ENCODE measurements at regions not wholly inside any gene's neighbourhood (a gene's known extent, or its start where the extent isn't known, plus 50 kb on each side); places are given as distances from the start of the nearest gene placed in this dataset.

DNA sequence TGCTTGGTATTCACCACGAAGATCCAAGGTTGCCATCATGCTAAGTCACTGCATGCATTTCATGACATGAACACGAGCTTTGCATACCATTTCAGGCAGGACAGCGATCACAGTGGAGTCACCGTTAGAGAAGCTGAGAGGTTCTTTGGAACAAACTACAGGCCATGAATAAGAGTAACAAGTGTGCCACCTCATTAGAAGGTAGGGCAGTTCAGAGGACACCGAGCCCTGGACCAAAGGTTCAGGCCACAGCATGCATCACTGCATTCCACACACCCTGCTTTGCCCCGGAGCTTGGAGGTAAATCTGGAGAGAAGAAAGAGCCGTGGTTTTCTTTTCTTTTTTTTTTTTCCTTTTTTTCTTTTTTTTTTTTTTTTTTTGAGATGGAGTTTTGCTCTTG lies 66.9 kb upstream of the CDH4 start:
- no peak overlapping the region for H3K9ac ChIP-seq (ENCODE audit: low read length)
- no peak overlapping the region for H2AFZ ChIP-seq (ENCODE audit: low read length)
- no peaks in the 10 kb centered on the region for H3K9me3 ChIP-seq (replicated peaks; ENCODE audit: insufficient read depth, low read length)
- H3K27me3 ChIP-seq (replicated peaks; ENCODE audit: insufficient read depth, low read length) = peaks cover 43% of the 10 kb centered on the region
- no peaks in the 10 kb centered on the region for H3K79me2 ChIP-seq (ENCODE audit: low read length)
- TF ChIP-seq, protein P1, sequence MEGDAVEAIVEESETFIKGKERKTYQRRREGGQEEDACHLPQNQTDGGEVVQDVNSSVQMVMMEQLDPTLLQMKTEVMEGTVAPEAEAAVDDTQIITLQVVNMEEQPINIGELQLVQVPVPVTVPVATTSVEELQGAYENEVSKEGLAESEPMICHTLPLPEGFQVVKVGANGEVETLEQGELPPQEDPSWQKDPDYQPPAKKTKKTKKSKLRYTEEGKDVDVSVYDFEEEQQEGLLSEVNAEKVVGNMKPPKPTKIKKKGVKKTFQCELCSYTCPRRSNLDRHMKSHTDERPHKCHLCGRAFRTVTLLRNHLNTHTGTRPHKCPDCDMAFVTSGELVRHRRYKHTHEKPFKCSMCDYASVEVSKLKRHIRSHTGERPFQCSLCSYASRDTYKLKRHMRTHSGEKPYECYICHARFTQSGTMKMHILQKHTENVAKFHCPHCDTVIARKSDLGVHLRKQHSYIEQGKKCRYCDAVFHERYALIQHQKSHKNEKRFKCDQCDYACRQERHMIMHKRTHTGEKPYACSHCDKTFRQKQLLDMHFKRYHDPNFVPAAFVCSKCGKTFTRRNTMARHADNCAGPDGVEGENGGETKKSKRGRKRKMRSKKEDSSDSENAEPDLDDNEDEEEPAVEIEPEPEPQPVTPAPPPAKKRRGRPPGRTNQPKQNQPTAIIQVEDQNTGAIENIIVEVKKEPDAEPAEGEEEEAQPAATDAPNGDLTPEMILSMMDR (IDR thresholded peaks at IDR 0.05; ENCODE audit: low read length) = no peak
- TF ChIP-seq EZH2phosphoT487 (IDR thresholded peaks at IDR 0.05; ENCODE audit: low read length) = no peak
- TF ChIP-seq EZH2 (optimal IDR thresholded peaks at IDR 0.05; ENCODE audit: low read depth, low read length) = no peak
- no peaks in the 10 kb centered on the region for H3K4me1 ChIP-seq (ENCODE audit: low read length)
- H3K36me3 ChIP-seq (replicated peaks; ENCODE audit: insufficient read depth, low read length) = no peaks in the 10 kb centered on the region
- H3K27ac ChIP-seq (ENCODE audit: low read length) = no peak overlapping the region
- no peaks in the 10 kb centered on the region for H4K20me1 ChIP-seq (ENCODE audit: insufficient read depth, low read length)
- H3K9me2 ChIP-seq (replicated peaks; ENCODE audit: insufficient read depth, low read length) = no peaks in the 10 kb centered on the region
- no peak for DNase-seq
- H3K4me2 ChIP-seq (ENCODE audit: low read depth, low read length) = no peak overlapping the region
- no peaks in the 10 kb centered on the region for H3F3A ChIP-seq (ENCODE audit: insufficient read depth, low read length)
- no peak overlapping the region for H3K4me3 ChIP-seq (ENCODE audit: low read length)

DNA sequence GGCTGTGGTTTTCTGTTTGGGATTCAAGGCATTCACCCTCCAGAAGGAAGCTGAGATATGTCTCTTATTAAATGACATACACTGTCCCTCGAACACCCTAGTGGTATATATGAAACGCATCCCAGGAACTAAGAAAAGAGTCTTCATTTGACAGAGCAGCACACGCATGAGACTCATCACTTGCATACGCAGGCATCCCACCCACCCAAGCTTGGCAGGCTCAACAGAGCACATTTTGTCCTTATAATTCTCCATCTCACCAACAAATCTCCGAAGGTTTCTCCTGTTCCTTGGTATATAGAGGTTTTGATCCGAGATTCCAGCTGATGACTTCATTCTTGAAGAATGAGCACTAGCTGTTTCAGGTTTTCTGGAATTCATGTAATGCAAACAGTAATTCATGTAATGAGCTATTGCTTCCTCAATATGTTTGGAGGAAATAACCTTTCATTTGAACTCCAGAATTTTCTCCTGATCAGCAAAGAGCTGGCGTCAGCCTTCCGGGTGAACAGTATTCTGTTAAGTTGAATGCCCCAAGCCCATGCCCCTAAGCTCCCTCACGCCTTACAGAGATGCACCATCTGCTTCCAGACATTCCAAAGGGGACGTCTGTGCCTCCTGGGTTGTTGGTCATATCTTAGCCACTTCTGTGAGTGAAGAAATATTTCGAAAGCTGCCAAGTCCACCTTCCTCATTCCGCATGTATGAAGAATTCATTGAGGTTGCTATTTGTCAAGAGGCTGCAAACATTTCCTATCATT lies 66.0 kb upstream of the CDH4 start:
- no peak overlapping the region for H3K9ac ChIP-seq (ENCODE audit: low read length)
- TF ChIP-seq EZH2 (optimal IDR thresholded peaks at IDR 0.05; ENCODE audit: low read depth, low read length) (no peak), EZH2phosphoT487 (IDR thresholded peaks at IDR 0.05; ENCODE audit: low read length) (no peak)
- TF ChIP-seq, protein P1 (IDR thresholded peaks at IDR 0.05; ENCODE audit: low read length) = no peak
- H4K20me1 ChIP-seq (ENCODE audit: insufficient read depth, low read length) = no peaks in the 10 kb centered on the region
- no peaks in the 10 kb centered on the region for H3K79me2 ChIP-seq (ENCODE audit: low read length)
- H3F3A ChIP-seq (ENCODE audit: insufficient read depth, low read length) = no peaks in the 10 kb centered on the region
- H3K4me3 ChIP-seq (ENCODE audit: low read length) = no peak overlapping the region
- H3K9me2 ChIP-seq (replicated peaks; ENCODE audit: insufficient read depth, low read length) = no peaks in the 10 kb centered on the region
- DNase-seq = no peak
- peaks cover 46% of the 10 kb centered on the region for H3K27me3 ChIP-seq (replicated peaks; ENCODE audit: insufficient read depth, low read length)
- H3K9me3 ChIP-seq (replicated peaks; ENCODE audit: insufficient read depth, low read length) = no peaks in the 10 kb centered on the region
- H3K4me1 ChIP-seq (ENCODE audit: low read length) = no peaks in the 10 kb centered on the region
- no peak overlapping the region for H3K4me2 ChIP-seq (ENCODE audit: low read depth, low read length)
- no peak overlapping the region for H3K27ac ChIP-seq (ENCODE audit: low read length)
- no peak overlapping the region for H2AFZ ChIP-seq (ENCODE audit: low read length)
- no peaks in the 10 kb centered on the region for H3K36me3 ChIP-seq (replicated peaks; ENCODE audit: insufficient read depth, low read length)

DNA sequence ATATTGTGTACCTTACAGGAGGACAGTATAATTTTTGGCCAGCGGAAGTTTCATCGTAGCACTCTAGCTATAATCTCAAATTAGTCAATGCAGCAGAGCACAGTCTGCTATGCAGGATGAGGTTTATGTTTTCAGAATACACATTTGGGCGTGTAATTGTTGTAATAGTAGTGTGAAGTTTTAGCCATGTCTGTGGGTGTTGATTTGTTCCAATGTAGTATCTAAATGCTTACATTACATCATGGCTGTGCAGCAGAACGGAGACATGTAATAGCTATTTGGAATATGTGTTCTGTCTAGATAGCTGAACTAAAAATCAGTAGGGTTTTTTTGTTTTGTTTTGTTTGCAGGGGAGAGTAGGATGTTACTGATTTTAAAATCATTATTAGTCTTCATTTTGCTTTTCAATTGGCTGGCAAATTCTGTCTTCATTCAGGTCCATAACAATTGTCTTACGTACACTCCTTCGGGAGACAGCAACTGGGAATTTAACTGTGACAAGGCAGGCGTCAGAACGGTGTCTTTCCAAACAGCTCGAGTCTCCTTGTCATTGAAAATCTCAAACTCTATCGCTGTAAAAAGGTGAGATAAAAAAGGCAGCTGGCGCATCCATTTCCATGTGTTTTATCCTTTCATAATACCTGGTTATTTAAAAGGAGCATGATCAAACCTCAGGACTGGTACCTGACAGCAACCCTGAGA lies 65.1 kb upstream of the CDH4 start:
- H3K9ac ChIP-seq (ENCODE audit: low read length) = no peak overlapping the region
- no peak overlapping the region for H3K4me2 ChIP-seq (ENCODE audit: low read depth, low read length)
- no peak for DNase-seq
- peaks cover 48% of the 10 kb centered on the region for H3K27me3 ChIP-seq (replicated peaks; ENCODE audit: insufficient read depth, low read length)
- H3K27ac ChIP-seq (ENCODE audit: low read length) = no peak overlapping the region
- no peaks in the 10 kb centered on the region for H3K79me2 ChIP-seq (ENCODE audit: low read length)
- H3F3A ChIP-seq (ENCODE audit: insufficient read depth, low read length) = no peaks in the 10 kb centered on the region
- H3K36me3 ChIP-seq (replicated peaks; ENCODE audit: insufficient read depth, low read length) = no peaks in the 10 kb centered on the region
- H3K9me3 ChIP-seq (replicated peaks; ENCODE audit: insufficient read depth, low read length) = no peaks in the 10 kb centered on the region
- TF ChIP-seq EZH2phosphoT487 (IDR thresholded peaks at IDR 0.05; ENCODE audit: low read length) (no peak), EZH2 (optimal IDR thresholded peaks at IDR 0.05; ENCODE audit: low read depth, low read length) (no peak)
- TF ChIP-seq, protein P1 (IDR thresholded peaks at IDR 0.05; ENCODE audit: low read length) = no peak
- no peaks in the 10 kb centered on the region for H4K20me1 ChIP-seq (ENCODE audit: insufficient read depth, low read length)
- H3K4me3 ChIP-seq (ENCODE audit: low read length) = no peak overlapping the region
- H3K9me2 ChIP-seq (replicated peaks; ENCODE audit: insufficient read depth, low read length) = no peaks in the 10 kb centered on the region
- no peak overlapping the region for H2AFZ ChIP-seq (ENCODE audit: low read length)
- H3K4me1 ChIP-seq (ENCODE audit: low read length) = no peaks in the 10 kb centered on the region
